ENCODE measurements at regions not wholly inside any gene's neighbourhood (a gene's known extent, or its start where the extent isn't known, plus 50 kb on each side); places are given as distances from the start of the nearest gene placed in this dataset.

GRCh38 chr6:91141346-91141745, 554.5 kb upstream of the MAP3K7 start:
- no peak for DNase-seq (ENCODE audit: low read depth)

GRCh38 chr6:91140449-91140848, 553.6 kb upstream of the MAP3K7 start:
- no peak for DNase-seq (ENCODE audit: low read depth)

GRCh38 chr6:91137286-91137685, 550.4 kb upstream of the MAP3K7 start:
- DNase-seq (ENCODE audit: low read depth), result no peak

GRCh38 chr6:91135406-91136103, 548.7 kb upstream of the MAP3K7 start:
- no peak for DNase-seq (ENCODE audit: low read depth)

GRCh38 chr6:91132461-91132860, 545.6 kb upstream of the MAP3K7 start:
- DNase-seq (ENCODE audit: low read depth), result no peak

- DNase-seq (ENCODE audit: low read depth), result no peak
Measured at GRCh38 chr6:91130126-91130525, 543.3 kb upstream of the MAP3K7 start.

GRCh38 chr6:91127752-91128151, 540.9 kb upstream of the MAP3K7 start:
- no peak for DNase-seq (ENCODE audit: low read depth)

- no peak for DNase-seq (ENCODE audit: low read depth)
Measured at GRCh38 chr6:91126876-91127275, 540.0 kb upstream of the MAP3K7 start.

- no peak for DNase-seq (ENCODE audit: low read depth)
Measured at GRCh38 chr6:91117550-91117949, 530.7 kb upstream of the MAP3K7 start.

- DNase-seq (ENCODE audit: low read depth), result no peak
Measured at GRCh38 chr6:91114123-91114708, 527.3 kb upstream of the MAP3K7 start.

GRCh38 chr6:91106083-91106482, 519.2 kb upstream of the MAP3K7 start:
- no peak for DNase-seq (ENCODE audit: low read depth)

GRCh38 chr6:91105532-91105931, 518.7 kb upstream of the MAP3K7 start:
- no peak for DNase-seq (ENCODE audit: low read depth)

- no peak for DNase-seq (ENCODE audit: low read depth)
Measured at GRCh38 chr6:91099479-91099878, 512.6 kb upstream of the MAP3K7 start.

GRCh38 chr6:91098006-91098405, 511.1 kb upstream of the MAP3K7 start:
- DNase-seq (ENCODE audit: low read depth), result no peak

GRCh38 chr6:91097364-91097763, 510.5 kb upstream of the MAP3K7 start:
- DNase-seq (ENCODE audit: low read depth), result peak; percentile 32

- no peak for DNase-seq (ENCODE audit: low read depth)
Measured at GRCh38 chr6:91094806-91095475, 508.1 kb upstream of the MAP3K7 start.

- no peak for DNase-seq (ENCODE audit: low read depth)
Measured at GRCh38 chr6:91094341-91094740, 507.5 kb upstream of the MAP3K7 start.

- no peak for DNase-seq (ENCODE audit: low read depth)
Measured at GRCh38 chr6:91088976-91089375, 502.1 kb upstream of the MAP3K7 start.

GRCh38 chr6:91088515-91088914, 501.6 kb upstream of the MAP3K7 start:
- DNase-seq (ENCODE audit: low read depth), result no peak

- DNase-seq (ENCODE audit: low read depth), result no peak
Measured at GRCh38 chr6:91087908-91088307, 501.0 kb upstream of the MAP3K7 start.

GRCh38 chr6:91083211-91083610, 496.3 kb upstream of the MAP3K7 start:
- DNase-seq (ENCODE audit: low read depth), result no peak

- no peak for DNase-seq (ENCODE audit: low read depth)
Measured at GRCh38 chr6:91082311-91082832, 495.5 kb upstream of the MAP3K7 start.
